HEK293T (cell line): ENCODE measurements at regions not wholly inside any gene's neighbourhood (a gene's known extent, or its start where the extent isn't known, plus 50 kb on each side); places are given as distances from the start of the nearest gene placed in this dataset.

Experiments
- BHLHE40 ChIP-seq: fragments of 450-650 bp; IDR thresholded peaks from 2 replicates; pipeline ENCODE4 v1.6.1; 2016; ENCODE audit warnings: mild to moderate bottlenecking, moderate library complexity, borderline replicate concordance
- CTBP1 ChIP-seq: fragments of 450-650 bp; IDR thresholded peaks from 2 replicates; pipeline ENCODE4 v1.6.1; 2016; ENCODE audit warnings: borderline replicate concordance
- TARDBP ChIP-seq: fragments of 450-650 bp; IDR thresholded peaks from 2 replicates; pipeline ENCODE4 v1.6.1; 2016
- TF ChIP-seq, protein P1 (sequence below): fragments of 450-650 bp; IDR thresholded peaks from 2 replicates; pipeline ENCODE4 v1.6.1; 2016

DNA sequence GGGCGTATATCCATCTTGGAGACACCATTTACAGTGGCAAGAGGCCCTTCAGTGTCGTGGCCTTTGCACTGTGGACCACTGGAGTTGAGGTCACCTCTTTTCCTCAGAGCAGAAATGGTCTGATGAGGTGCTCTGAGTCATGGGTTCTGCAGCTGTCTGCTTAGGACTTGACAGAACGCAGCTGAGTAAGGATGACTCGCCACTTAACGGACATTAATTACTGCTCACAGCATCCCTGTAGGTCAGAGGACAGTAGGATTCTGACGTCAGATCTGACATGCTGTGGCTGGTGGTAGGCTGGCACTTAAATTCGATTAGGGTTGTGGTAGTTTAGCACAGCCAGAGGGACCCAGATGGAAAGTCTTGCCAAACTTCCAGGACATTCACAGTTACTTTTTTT, 479.4 kb downstream of the DMAC1 start:
- TF ChIP-seq, protein P1, sequence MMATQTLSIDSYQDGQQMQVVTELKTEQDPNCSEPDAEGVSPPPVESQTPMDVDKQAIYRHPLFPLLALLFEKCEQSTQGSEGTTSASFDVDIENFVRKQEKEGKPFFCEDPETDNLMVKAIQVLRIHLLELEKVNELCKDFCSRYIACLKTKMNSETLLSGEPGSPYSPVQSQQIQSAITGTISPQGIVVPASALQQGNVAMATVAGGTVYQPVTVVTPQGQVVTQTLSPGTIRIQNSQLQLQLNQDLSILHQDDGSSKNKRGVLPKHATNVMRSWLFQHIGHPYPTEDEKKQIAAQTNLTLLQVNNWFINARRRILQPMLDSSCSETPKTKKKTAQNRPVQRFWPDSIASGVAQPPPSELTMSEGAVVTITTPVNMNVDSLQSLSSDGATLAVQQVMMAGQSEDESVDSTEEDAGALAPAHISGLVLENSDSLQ, result no peak
- TF ChIP-seq TARDBP, result no peak
- no peak for TF ChIP-seq CTBP1
- TF ChIP-seq BHLHE40, result no peak
